ENCODE measurements at regions not wholly inside any gene's neighbourhood (a gene's known extent, or its start where the extent isn't known, plus 50 kb on each side); places are given as distances from the start of the nearest gene placed in this dataset.

DNA sequence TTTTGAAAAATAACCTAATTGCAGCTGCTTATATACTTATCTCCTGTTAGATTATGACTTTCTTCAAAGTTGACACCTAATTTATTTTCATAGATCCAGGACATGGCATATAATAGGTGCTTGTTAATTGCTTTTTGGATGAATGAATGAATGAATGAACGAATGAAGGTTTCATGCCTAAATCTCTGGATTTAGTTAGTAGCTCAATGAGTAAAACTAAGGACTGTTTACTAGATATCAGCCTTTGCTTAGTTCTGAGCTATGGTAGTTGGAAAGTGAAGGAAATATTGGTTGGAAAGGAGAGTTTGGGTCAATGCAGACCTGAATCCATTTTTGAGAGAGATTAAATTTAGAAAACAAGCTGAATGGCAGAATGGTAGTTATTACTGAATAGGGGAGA lies 160.4 kb upstream of the SGO1 start:
- H3K27ac Mint-ChIP-seq, result no peak overlapping the region
- no peak for TF ChIP-seq CTCF (IDR thresholded peaks at IDR 0.05; ENCODE audit: unreplicated experiment)
- no peak for DNase-seq (ENCODE audit: low spot score, unreplicated experiment)
- no peaks in the 10 kb centered on the region for H3K9me3 Mint-ChIP-seq (ENCODE audit: low read depth)
- H3K4me1 Mint-ChIP-seq (ENCODE audit: low read depth), result peaks cover 9% of the 10 kb centered on the region
- no peak overlapping the region for H3K4me3 Mint-ChIP-seq (ENCODE audit: low read depth)
- no peaks in the 10 kb centered on the region for H3K36me3 Mint-ChIP-seq (ENCODE audit: insufficient read depth)
- no peaks in the 10 kb centered on the region for H3K27me3 Mint-ChIP-seq

- no peaks in the 10 kb centered on the region for H3K36me3 Mint-ChIP-seq (ENCODE audit: insufficient read depth)
- DNase-seq (ENCODE audit: low spot score, unreplicated experiment), result no peak
- no peaks in the 10 kb centered on the region for H3K27me3 Mint-ChIP-seq
- no peak overlapping the region for H3K27ac Mint-ChIP-seq
- TF ChIP-seq CTCF (IDR thresholded peaks at IDR 0.05; ENCODE audit: unreplicated experiment), result no peak
- H3K4me3 Mint-ChIP-seq (ENCODE audit: low read depth), result no peak overlapping the region
- no peaks in the 10 kb centered on the region for H3K9me3 Mint-ChIP-seq (ENCODE audit: low read depth)
- H3K4me1 Mint-ChIP-seq (ENCODE audit: low read depth), result peaks cover 9% of the 10 kb centered on the region
Observed at GRCh38 chr3:20344400-20344959, 158.5 kb upstream of the SGO1 start.

- no peak overlapping the region for H3K4me3 Mint-ChIP-seq (ENCODE audit: low read depth)
- no peaks in the 10 kb centered on the region for H3K9me3 Mint-ChIP-seq (ENCODE audit: low read depth)
- H3K4me1 Mint-ChIP-seq (ENCODE audit: low read depth), result peaks cover 9% of the 10 kb centered on the region
- no peak for DNase-seq (ENCODE audit: low spot score, unreplicated experiment)
- no peaks in the 10 kb centered on the region for H3K27me3 Mint-ChIP-seq
- no peak overlapping the region for H3K27ac Mint-ChIP-seq
- no peaks in the 10 kb centered on the region for H3K36me3 Mint-ChIP-seq (ENCODE audit: insufficient read depth)
- TF ChIP-seq CTCF (IDR thresholded peaks at IDR 0.05; ENCODE audit: unreplicated experiment), result no peak
Observed at GRCh38 chr3:20343790-20344189, 157.8 kb upstream of the SGO1 start.

- H3K4me3 Mint-ChIP-seq (ENCODE audit: low read depth), result no peak overlapping the region
- peaks cover 12% of the 10 kb centered on the region for H3K4me1 Mint-ChIP-seq (ENCODE audit: low read depth)
- peaks cover 6% of the 10 kb centered on the region for H3K27me3 Mint-ChIP-seq
- no peaks in the 10 kb centered on the region for H3K9me3 Mint-ChIP-seq (ENCODE audit: low read depth)
- DNase-seq (ENCODE audit: low spot score, unreplicated experiment), result peak; percentile 71
- TF ChIP-seq CTCF (IDR thresholded peaks at IDR 0.05; ENCODE audit: unreplicated experiment), result peak; percentile 93
- no peak overlapping the region for H3K27ac Mint-ChIP-seq
- no peaks in the 10 kb centered on the region for H3K36me3 Mint-ChIP-seq (ENCODE audit: insufficient read depth)
Observed at GRCh38 chr3:20340324-20340928, 154.4 kb upstream of the SGO1 start.

- peaks cover 14% of the 10 kb centered on the region for H3K27me3 Mint-ChIP-seq
- no peak for DNase-seq (ENCODE audit: low spot score, unreplicated experiment)
- H3K27ac Mint-ChIP-seq, result no peak overlapping the region
- H3K36me3 Mint-ChIP-seq (ENCODE audit: insufficient read depth), result no peaks in the 10 kb centered on the region
- H3K4me1 Mint-ChIP-seq (ENCODE audit: low read depth), result peaks cover 10% of the 10 kb centered on the region
- no peaks in the 10 kb centered on the region for H3K9me3 Mint-ChIP-seq (ENCODE audit: low read depth)
- H3K4me3 Mint-ChIP-seq (ENCODE audit: low read depth), result no peak overlapping the region
- no peak for TF ChIP-seq CTCF (IDR thresholded peaks at IDR 0.05; ENCODE audit: unreplicated experiment)
Observed at GRCh38 chr3:20336572-20336971, 150.6 kb upstream of the SGO1 start.

Measured in progenitor cell of endocrine pancreas (in vitro differentiated cells).